ENCODE measurements at regions not wholly inside any gene's neighbourhood (a gene's known extent, or its start where the extent isn't known, plus 50 kb on each side); places are given as distances from the start of the nearest gene placed in this dataset.

- TF ChIP-seq CTCF (IDR thresholded peaks at IDR 0.05; ENCODE audit: unreplicated experiment): no peak
- Mint-ChIP-seq H3K9me3 (no peaks in the 10 kb centered on the region), H3K36me3 (no peaks in the 10 kb centered on the region)
Observed at GRCh38 chr5:91256142-91256524, 127.0 kb downstream of the ARRDC3 start.

GRCh38 chr5:91255396-91256141 is 127.5 kb downstream of the ARRDC3 start:
- H3K27ac Mint-ChIP-seq: no peak overlapping the region
- H3K27me3 Mint-ChIP-seq (ENCODE audit: low read depth): no peaks in the 10 kb centered on the region
- H3K4me3 Mint-ChIP-seq: no peak overlapping the region
- no peak for DNase-seq (ENCODE audit: low spot score in 2 of 2, unreplicated experiment in 2 of 2)
- no peak for TF ChIP-seq CTCF (IDR thresholded peaks at IDR 0.05; ENCODE audit: unreplicated experiment)
- H3K9me3 Mint-ChIP-seq: no peaks in the 10 kb centered on the region
- no peaks in the 10 kb centered on the region for H3K36me3 Mint-ChIP-seq
- H3K4me1 Mint-ChIP-seq: peaks cover 3% of the 10 kb centered on the region

More at GRCh38 chr5:91256142-91256524, 127.0 kb downstream of the ARRDC3 start:
- Mint-ChIP-seq H3K4me1 (peaks cover 3% of the 10 kb centered on the region), H3K27ac (no peak overlapping the region), H3K27me3 (ENCODE audit: low read depth) (no peaks in the 10 kb centered on the region), H3K4me3 (no peak overlapping the region)
- no peak for DNase-seq (ENCODE audit: low spot score in 2 of 2, unreplicated experiment in 2 of 2)

GRCh38 chr5:91252916-91253315 is 130.2 kb downstream of the ARRDC3 start:
- peaks cover 3% of the 10 kb centered on the region for H3K4me1 Mint-ChIP-seq
- DNase-seq (ENCODE audit: low spot score in 2 of 2, unreplicated experiment in 2 of 2): no peak
- no peak for TF ChIP-seq CTCF (IDR thresholded peaks at IDR 0.05; ENCODE audit: unreplicated experiment)

GRCh38 chr5:91245871-91246270 is 137.2 kb downstream of the ARRDC3 start:
- TF ChIP-seq CTCF (IDR thresholded peaks at IDR 0.05; ENCODE audit: unreplicated experiment): no peak
- no peak for DNase-seq (ENCODE audit: low spot score in 2 of 2, unreplicated experiment in 2 of 2)
- H3K4me3 Mint-ChIP-seq: no peak overlapping the region
- peaks cover 25% of the 10 kb centered on the region for H3K9me3 Mint-ChIP-seq
- H3K27me3 Mint-ChIP-seq (ENCODE audit: low read depth): no peaks in the 10 kb centered on the region
- H3K36me3 Mint-ChIP-seq: peaks cover 4% of the 10 kb centered on the region
- no peaks in the 10 kb centered on the region for H3K4me1 Mint-ChIP-seq
- H3K27ac Mint-ChIP-seq: no peak overlapping the region

More at GRCh38 chr5:91252916-91253315, 130.2 kb downstream of the ARRDC3 start:
- Mint-ChIP-seq H3K36me3 (no peaks in the 10 kb centered on the region), H3K27ac (no peak overlapping the region), H3K4me3 (no peak overlapping the region), H3K9me3 (peaks cover 6% of the 10 kb centered on the region), H3K27me3 (ENCODE audit: low read depth) (no peaks in the 10 kb centered on the region)

- DNase-seq (ENCODE audit: low spot score in 2 of 2, unreplicated experiment in 2 of 2): no peak
- TF ChIP-seq CTCF (IDR thresholded peaks at IDR 0.05; ENCODE audit: unreplicated experiment): no peak
- H3K27ac Mint-ChIP-seq: no peak overlapping the region
- H3K9me3 Mint-ChIP-seq: peaks cover 22% of the 10 kb centered on the region
- H3K36me3 Mint-ChIP-seq: peaks cover 4% of the 10 kb centered on the region
- H3K4me3 Mint-ChIP-seq: no peak overlapping the region
- no peaks in the 10 kb centered on the region for H3K4me1 Mint-ChIP-seq
- H3K27me3 Mint-ChIP-seq (ENCODE audit: low read depth): no peaks in the 10 kb centered on the region
Observed at GRCh38 chr5:91245074-91245452, 138.1 kb downstream of the ARRDC3 start.

Data from mesothelial cell of epicardium (in vitro differentiated cells).